Muscle of leg (tissue), 3 donors: ENCODE measurements at regions not wholly inside any gene's neighbourhood (a gene's known extent, or its start where the extent isn't known, plus 50 kb on each side); places are given as distances from the start of the nearest gene placed in this dataset.

Source experiments
- DNase-seq: peaks from one replicate; pipeline ENCODE4 v3.0.0; 2013
- H3K27ac ChIP-seq: one replicate; pipeline ENCODE4 v1.5.1; 2013; ENCODE audit warnings: mild to moderate bottlenecking, low read length, control low read depth
- H3K27me3 ChIP-seq: one replicate; pipeline ENCODE4 v1.6.1; 2013; ENCODE audit warnings: low read length; ENCODE audit not compliant: control insufficient read depth, insufficient read depth
- H3K36me3 ChIP-seq: one replicate; pipeline ENCODE4 v1.6.1; 2013; ENCODE audit warnings: low read length; ENCODE audit not compliant: control insufficient read depth, insufficient read depth
- H3K4me1 ChIP-seq: one replicate; pipeline ENCODE4 v1.6.1; 2013; ENCODE audit warnings: low read length; ENCODE audit not compliant: control insufficient read depth, insufficient read depth
- H3K4me3 ChIP-seq: one replicate; pipeline ENCODE4 v1.5.1; 2013; ENCODE audit warnings: low read length, control low read depth
- H3K9me3 ChIP-seq: replicated peaks from 2 replicates; pipeline ENCODE4 v1.6.1; 2013; ENCODE audit warnings: low read depth, low read length; ENCODE audit not compliant: control insufficient read depth
- WGBS: methylation state at CpG from one replicate; pipeline ENCODE4 v1.1.5; 2013; ENCODE audit warnings: missing lambda C conversion rate; ENCODE audit not compliant: insufficient coverage; 5-methylcytosine and 5-hydroxymethylcytosine counted together

DNA sequence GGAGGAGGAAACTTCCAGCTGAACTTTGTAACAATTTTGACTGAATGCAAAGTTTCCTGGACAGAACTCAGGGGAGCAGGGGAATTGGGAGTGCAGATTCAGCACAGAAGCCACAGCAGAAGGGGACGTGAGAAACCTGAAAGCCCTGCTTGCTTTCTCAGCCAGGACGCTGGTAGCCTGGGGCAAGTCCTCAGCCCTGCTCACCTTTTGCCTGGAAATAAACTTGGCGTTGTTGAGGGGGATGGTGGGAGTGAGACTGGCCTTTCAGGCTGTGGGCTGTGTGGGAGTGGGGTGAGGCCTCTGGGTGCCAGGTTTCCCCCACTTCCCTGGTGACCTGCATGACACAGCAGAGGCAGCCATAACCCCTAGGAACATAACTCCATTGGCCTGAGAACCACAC lies 238.1 kb upstream of the HS3ST5 start:
- Histone ChIP-seq H3K36me3 (no peaks in the 10 kb centered on the region), H3K4me3 (no peak overlapping the region), H3K9me3 (no peaks in the 10 kb centered on the region), H3K4me1 (no peaks in the 10 kb centered on the region), H3K27me3 (no peaks in the 10 kb centered on the region), H3K27ac (no peak overlapping the region)
- no peak for DNase-seq
- 13% methylated on average over 1 of the region's 3 CpGs for WGBS

DNA sequence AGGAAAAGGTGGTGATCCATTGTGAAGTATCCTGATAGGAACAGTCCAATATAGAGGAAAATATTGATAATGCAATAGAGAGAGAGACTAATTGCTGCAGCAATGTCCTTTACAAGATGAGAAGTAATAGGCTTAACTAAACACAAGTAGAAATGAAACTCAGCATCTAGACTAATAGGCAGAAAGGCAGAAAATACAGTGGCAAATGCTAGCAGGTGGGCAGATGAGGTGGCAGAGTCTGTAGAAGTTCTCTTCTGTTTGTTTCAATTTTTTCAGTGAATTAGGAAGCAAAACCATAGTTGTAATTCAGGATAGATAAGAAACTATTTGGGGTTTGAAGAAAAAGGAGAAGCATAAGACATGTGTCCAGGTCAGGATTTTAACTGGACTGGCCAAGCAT lies 236.7 kb upstream of the HS3ST5 start:
- Histone ChIP-seq H3K27ac (no peak overlapping the region), H3K27me3 (no peaks in the 10 kb centered on the region), H3K4me1 (no peaks in the 10 kb centered on the region), H3K9me3 (no peaks in the 10 kb centered on the region), H3K4me3 (no peak overlapping the region), H3K36me3 (no peaks in the 10 kb centered on the region)
- no peak for DNase-seq

DNA sequence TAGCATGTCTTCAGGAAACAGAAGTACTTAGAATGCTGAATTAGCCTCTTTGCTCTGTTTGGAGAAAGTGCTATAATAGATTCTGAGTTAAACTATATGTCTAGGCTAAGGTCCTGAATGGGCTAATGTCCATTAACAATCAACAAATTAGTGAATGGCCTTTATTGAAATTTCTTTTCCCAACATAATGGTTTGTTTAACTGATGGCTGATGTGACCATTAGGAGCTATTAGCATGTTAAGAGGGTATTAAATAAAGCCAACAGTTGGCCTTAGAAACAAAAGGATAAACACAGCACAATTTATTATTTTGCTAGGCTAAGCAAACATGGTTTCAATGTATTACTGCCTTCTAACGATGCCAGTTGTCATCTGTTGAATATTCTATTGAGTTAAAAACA lies 234.3 kb upstream of the HS3ST5 start:
- no CpG with 5 or more reads among the region's 1 CpG for WGBS
- Histone ChIP-seq H3K36me3 (no peaks in the 10 kb centered on the region), H3K9me3 (no peaks in the 10 kb centered on the region), H3K4me1 (no peaks in the 10 kb centered on the region), H3K4me3 (no peak overlapping the region), H3K27me3 (no peaks in the 10 kb centered on the region), H3K27ac (no peak overlapping the region)
- DNase-seq: no peak

DNA sequence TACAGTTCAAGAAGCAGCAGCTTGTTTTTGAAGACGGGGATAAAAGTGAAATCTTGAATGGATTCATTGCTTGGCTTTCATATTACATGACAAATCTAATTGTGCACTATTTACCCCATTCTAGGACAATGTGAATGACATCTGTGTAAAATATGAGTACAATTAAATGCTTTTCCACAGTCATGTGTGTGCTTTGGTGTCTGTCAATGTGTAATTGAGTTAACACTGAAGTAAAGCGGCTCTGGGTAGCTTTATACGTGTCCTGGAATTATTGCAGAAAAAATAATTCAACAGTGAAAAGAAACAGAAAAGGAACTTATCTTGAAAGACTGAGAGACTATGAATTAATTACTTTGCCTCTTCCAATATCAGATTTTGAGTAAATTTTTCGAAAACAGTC lies 233.5 kb upstream of the HS3ST5 start:
- H3K4me3 ChIP-seq: no peak overlapping the region
- no peaks in the 10 kb centered on the region for H3K4me1 ChIP-seq
- no peaks in the 10 kb centered on the region for H3K36me3 ChIP-seq
- no peaks in the 10 kb centered on the region for H3K27me3 ChIP-seq
- no peak overlapping the region for H3K27ac ChIP-seq
- DNase-seq: no peak
- H3K9me3 ChIP-seq: no peaks in the 10 kb centered on the region
- no CpG with 5 or more reads among the region's 4 CpGs for WGBS

DNA sequence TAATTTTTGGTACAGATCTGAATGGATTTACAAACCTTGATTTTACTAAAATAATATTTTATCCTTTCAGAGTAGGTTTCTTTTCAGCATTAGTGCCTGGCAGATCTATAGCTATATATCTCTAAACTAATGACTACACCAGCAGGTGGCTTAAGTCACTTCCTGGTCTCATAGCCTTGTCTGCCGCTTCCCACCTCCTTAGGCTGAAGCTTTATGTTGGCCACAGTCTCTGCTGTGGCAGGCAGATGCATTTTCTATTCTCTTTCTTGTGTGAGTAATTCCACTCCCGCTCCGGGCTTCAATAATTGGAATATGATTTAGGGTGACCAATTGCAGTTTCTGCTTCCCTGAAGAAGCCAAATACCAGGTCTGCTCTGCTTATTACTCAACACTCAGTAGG lies 226.8 kb upstream of the HS3ST5 start:
- no peak overlapping the region for H3K4me3 ChIP-seq
- DNase-seq: peak; percentile 83
- H3K9me3 ChIP-seq: no peaks in the 10 kb centered on the region
- no peaks in the 10 kb centered on the region for H3K27me3 ChIP-seq
- WGBS: no CpG with 5 or more reads among the region's 3 CpGs
- no peaks in the 10 kb centered on the region for H3K36me3 ChIP-seq
- H3K27ac ChIP-seq: no peak overlapping the region
- no peaks in the 10 kb centered on the region for H3K4me1 ChIP-seq

DNA sequence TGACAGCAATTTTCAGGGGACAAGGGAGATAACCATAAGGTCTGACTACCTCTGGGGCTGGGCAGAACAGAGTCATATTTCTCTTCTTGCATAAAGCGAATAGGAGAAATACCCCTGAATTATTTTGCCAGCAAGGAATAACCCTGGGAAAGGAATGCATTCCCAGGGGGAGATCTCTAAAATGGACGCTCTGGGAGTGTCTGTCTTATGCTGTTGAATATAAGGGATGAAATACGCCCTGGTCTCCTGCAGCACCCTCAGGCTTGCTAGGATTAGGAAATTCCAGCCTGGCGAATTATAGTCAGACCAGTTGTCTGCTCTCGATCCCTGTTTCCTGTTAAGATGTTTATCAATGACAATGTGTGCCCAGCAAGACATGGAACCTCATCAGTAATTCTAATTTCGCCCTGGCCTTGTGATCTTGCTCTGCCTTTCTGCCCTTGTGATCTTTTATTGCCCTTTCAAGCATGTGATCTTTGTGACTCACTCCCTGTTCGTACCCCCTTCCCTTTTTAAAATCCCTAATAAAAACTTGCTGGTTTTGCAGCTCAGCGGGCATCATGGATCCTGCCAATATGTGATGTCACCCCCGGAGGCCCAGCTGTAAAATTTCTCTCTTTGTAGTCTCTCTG lies 221.6 kb upstream of the HS3ST5 start:
- Histone ChIP-seq H3K4me3 (no peak overlapping the region), H3K27me3 (no peaks in the 10 kb centered on the region), H3K27ac (no peak overlapping the region), H3K4me1 (no peaks in the 10 kb centered on the region), H3K36me3 (no peaks in the 10 kb centered on the region), H3K9me3 (no peaks in the 10 kb centered on the region)
- 83% methylated on average over 9 of the region's 9 CpGs for whole genome bisulfite sequencing
- no peak for DNase-seq

DNA sequence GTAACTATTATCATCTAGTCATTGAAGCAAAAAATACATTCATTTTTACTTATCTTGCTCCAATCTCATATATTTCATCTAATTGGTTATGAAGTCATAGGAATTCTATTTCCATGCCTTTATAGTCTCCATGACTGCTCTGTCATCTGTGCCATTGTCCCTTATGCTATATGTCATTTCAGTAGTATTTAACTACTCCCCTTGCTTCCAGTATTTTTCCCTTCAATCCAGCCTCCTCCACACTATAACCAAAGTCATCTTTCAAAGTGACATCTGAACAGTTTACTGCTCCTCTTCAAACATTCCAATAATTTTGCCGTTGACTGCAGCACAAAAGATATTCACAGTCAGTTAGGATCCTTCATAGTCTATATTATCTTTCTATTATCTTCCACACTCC lies 216.6 kb upstream of the HS3ST5 start:
- DNase-seq: no peak
- 60% methylated on average over 1 of the region's 1 CpG for WGBS
- H3K4me3 ChIP-seq: no peak overlapping the region
- H3K36me3 ChIP-seq: no peaks in the 10 kb centered on the region
- no peak overlapping the region for H3K27ac ChIP-seq
- H3K27me3 ChIP-seq: no peaks in the 10 kb centered on the region
- H3K9me3 ChIP-seq: no peaks in the 10 kb centered on the region
- H3K4me1 ChIP-seq: no peaks in the 10 kb centered on the region

DNA sequence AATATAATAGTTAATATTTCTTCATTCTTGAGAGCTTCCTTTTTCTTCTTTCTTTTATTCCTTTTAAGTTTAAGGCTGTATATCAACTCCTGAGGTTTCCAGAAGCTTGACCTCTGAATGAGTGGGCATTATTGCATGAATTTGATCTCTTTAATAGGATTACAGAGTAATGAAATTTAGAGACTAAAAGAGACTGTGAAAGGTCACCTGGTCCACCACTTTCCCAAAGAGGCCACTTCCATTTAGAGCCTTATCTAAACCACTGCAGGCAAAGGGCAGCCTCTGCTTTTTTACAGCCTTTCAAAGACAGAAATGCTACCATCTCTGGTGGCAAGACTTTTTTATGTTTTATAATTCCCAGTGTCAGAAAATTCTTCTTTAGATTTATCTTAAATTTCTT lies 215.3 kb upstream of the HS3ST5 start:
- Histone ChIP-seq H3K9me3 (no peaks in the 10 kb centered on the region), H3K4me1 (no peaks in the 10 kb centered on the region), H3K27me3 (no peaks in the 10 kb centered on the region), H3K36me3 (no peaks in the 10 kb centered on the region), H3K27ac (no peak overlapping the region), H3K4me3 (no peak overlapping the region)
- no peak for DNase-seq

DNA sequence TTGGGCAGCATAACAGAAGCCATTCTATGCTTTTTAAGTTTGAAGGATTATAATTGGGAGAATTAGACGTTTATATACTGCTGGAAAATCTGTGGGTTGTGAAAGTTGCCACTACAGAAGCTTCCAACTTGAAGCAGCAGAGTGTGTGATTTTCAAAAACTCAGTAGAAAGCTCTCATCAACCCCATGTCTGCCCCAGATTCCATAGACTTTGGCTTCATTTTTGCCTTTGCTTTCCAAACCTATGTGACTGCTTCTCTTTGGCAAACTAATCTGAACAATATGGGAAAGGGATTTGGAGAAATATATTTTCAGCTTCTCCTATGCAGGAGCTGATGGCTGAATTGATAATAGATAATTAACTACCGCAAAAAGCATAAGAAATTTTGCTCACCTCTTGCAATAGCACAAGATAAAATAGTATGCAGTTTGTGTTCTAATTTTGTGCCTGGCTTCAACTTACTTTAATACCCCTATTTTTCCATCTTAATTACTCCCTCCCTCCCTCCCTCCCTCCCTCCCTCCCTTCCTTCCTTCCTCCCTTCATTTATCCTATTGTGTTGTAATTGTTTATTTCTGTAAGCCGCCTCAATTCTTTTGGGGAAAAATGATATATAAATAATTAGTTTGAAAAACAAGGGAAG lies 214.1 kb upstream of the HS3ST5 start:
- Histone ChIP-seq H3K4me3 (no peak overlapping the region), H3K27ac (no peak overlapping the region), H3K36me3 (no peaks in the 10 kb centered on the region), H3K27me3 (no peaks in the 10 kb centered on the region), H3K4me1 (no peaks in the 10 kb centered on the region), H3K9me3 (no peaks in the 10 kb centered on the region)
- no CpG with 5 or more reads among the region's 3 CpGs for WGBS
- DNase-seq: peak; percentile 85

DNA sequence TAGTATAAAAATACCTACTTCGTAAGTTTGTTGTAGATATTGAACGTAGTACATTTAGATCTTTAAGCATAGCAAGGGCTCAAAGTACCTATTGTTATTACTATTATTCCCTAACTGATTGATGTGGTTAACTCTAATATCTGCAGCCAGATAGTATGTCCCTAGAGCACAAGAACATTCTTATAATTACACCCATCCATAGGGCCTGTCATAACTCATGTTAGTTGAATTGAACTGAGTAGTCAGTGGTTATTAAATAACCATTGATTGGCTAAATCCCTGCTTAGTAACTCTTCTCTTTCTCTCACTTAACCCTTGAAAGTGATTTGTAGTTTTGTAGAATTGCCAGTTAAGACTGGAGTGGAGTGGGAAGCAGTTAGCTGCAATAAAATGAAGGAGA lies 207.5 kb upstream of the HS3ST5 start:
- H3K27me3 ChIP-seq: no peaks in the 10 kb centered on the region
- no CpG with 5 or more reads among the region's 2 CpGs for WGBS
- DNase-seq: no peak

DNA sequence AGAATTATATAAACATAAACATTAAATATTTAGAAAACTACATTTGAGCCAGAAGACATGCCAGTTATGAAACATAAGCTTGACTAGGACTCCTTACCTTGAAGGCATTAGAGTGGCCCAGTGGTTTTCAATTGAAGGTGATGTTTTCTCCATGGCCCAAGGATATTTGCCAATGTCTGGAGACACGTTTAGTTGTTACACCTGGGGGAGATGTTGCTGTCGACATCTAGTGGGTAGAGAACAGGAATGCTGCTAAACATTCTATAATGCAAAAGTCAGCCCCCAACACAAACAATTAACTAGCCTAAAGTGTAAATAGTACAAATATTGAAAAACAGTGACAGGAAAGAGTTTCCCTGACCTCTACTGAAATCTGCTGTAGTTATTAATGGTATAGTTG lies 200.9 kb upstream of the HS3ST5 start:
- no CpG with 5 or more reads among the region's 2 CpGs for WGBS
- Histone ChIP-seq H3K4me1 (no peaks in the 10 kb centered on the region), H3K4me3 (no peak overlapping the region), H3K27me3 (no peaks in the 10 kb centered on the region), H3K36me3 (no peaks in the 10 kb centered on the region), H3K9me3 (no peaks in the 10 kb centered on the region), H3K27ac (no peak overlapping the region)
- DNase-seq: no peak

More for the DNA sequence above, 207.5 kb upstream of the HS3ST5 start:
- Histone ChIP-seq H3K36me3 (no peaks in the 10 kb centered on the region), H3K27ac (no peak overlapping the region), H3K9me3 (no peaks in the 10 kb centered on the region), H3K4me1 (no peaks in the 10 kb centered on the region), H3K4me3 (no peak overlapping the region)
